Left ventricle myocardium inferior (tissue), 1 donor: ENCODE measurements at regions not wholly inside any gene's neighbourhood (a gene's known extent, or its start where the extent isn't known, plus 50 kb on each side); places are given as distances from the start of the nearest gene placed in this dataset.
"Not testable (repeated sequence)": the region's sequence is repeated elsewhere in the genome, so short reads cannot be mapped to it uniquely, and the experiment has no call there.

Source experiments
- DNase-seq: peaks from one replicate; pipeline ENCODE4 v3.0.0-alpha.2; 2020
- H3K27ac ChIP-seq: fragments of 200-600 bp; replicated peaks from 2 replicates; pipeline ENCODE4 v1.8.0; 2021
- H3K27me3 ChIP-seq: fragments of 200-600 bp; 2 replicates; pipeline ENCODE4 v1.8.0; 2021; ENCODE audit warnings: low read depth
- H3K36me3 ChIP-seq: fragments of 200-600 bp; 2 replicates; pipeline ENCODE4 v1.8.0; 2021
- H3K4me1 ChIP-seq: fragments of 200-600 bp; 2 replicates; pipeline ENCODE4 v1.8.0; 2021
- H3K4me3 ChIP-seq: fragments of 200-600 bp; 2 replicates; pipeline ENCODE4 v1.8.0; 2021; ENCODE audit warnings: mild to moderate bottlenecking, moderate library complexity
- H3K9me3 ChIP-seq: fragments of 200-600 bp; replicated peaks from 2 replicates; pipeline ENCODE4 v1.8.0; 2021
- CTCF ChIP-seq: fragments of 200-600 bp; IDR thresholded peaks from 2 replicates; pipeline ENCODE4 v1.8.0; 2021; ENCODE audit warnings: antibody characterized with exemption, mild to moderate bottlenecking, borderline replicate concordance
- intact Hi-C: fragments of 100-400 bp; cut with micrococcal nuclease; formaldehyde crosslinking; loops from one replicate; pipeline ENCODE4 v1.11.0; 2022
- donor health status: DM: no; HTN: yes; CAD: no; lungs with severe emphysema.

DNA sequence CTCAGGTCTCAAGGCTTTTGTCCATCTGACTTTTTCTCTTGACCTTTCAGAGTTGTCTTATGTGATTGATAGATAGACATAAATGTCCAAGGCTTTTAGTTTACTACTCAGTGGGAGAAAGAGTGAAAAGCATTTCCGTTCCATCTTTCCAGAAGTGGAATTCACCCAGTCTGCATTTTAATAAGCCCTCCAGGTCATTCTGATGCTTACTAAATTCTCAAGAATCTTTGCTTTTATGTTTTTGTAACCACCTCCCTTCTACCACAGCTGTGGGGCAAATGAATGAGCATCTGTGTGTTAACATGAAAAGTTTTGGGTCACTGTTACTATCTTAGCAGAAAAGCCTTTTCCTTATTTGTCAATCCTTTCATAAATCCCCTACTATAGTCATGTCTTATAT is 251.4 kb downstream of the LRIG3 start:
- H3K27ac ChIP-seq, result no peak overlapping the region
- H3K36me3 ChIP-seq, result no peaks in the 10 kb centered on the region
- DNase-seq, result no peak
- no peaks in the 10 kb centered on the region for H3K9me3 ChIP-seq
- TF ChIP-seq CTCF, result no peak
- no peak overlapping the region for H3K4me3 ChIP-seq
- no peaks in the 10 kb centered on the region for H3K4me1 ChIP-seq
- H3K27me3 ChIP-seq, result no peaks in the 10 kb centered on the region
- intact Hi-C loops, result no loop called here

DNA sequence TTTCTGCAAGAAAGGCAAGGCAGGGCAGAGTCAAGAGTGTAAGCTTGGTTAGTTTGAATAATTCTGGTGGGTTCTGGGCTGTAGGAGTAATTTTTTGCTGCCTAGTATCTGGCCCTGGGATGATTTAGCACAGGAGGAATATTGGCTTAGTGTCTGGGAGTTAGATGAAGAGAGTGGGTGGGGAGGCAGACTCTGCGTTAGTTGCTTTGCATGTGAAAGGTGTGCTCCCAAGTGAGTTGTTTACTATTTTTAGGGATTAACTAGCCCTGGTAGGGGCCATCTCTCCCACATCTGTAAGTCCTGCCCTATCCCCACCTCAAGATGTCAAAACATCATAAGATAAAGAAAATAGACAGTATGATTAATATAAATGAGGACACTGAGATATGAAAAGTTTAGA is 249.7 kb downstream of the LRIG3 start:
- no peak for DNase-seq
- TF ChIP-seq CTCF, result no peak
- Histone ChIP-seq H3K27me3 (no peaks in the 10 kb centered on the region), H3K4me1 (no peaks in the 10 kb centered on the region), H3K9me3 (no peaks in the 10 kb centered on the region), H3K36me3 (no peaks in the 10 kb centered on the region), H3K27ac (no peak overlapping the region), H3K4me3 (no peak overlapping the region)
- intact Hi-C loops, result no loop called here

- H3K27ac ChIP-seq, result no peak overlapping the region
- no peaks in the 10 kb centered on the region for H3K27me3 ChIP-seq
- TF ChIP-seq CTCF, result no peak
- H3K4me1 ChIP-seq, result no peaks in the 10 kb centered on the region
- DNase-seq, result no peak
- H3K36me3 ChIP-seq, result no peaks in the 10 kb centered on the region
- H3K9me3 ChIP-seq, result peaks cover 4% of the 10 kb centered on the region
- intact Hi-C loops, result no loop called here
- no peak overlapping the region for H3K4me3 ChIP-seq
Observed at GRCh38 chr12:58671196-58671595, 249.1 kb downstream of the LRIG3 start.

GRCh38 chr12:58673021-58673420 is 247.3 kb downstream of the LRIG3 start:
- no peak for TF ChIP-seq CTCF
- Histone ChIP-seq H3K4me3 (no peak overlapping the region), H3K27me3 (no peaks in the 10 kb centered on the region), H3K36me3 (no peaks in the 10 kb centered on the region), H3K27ac (no peak overlapping the region), H3K9me3 (peaks cover 8% of the 10 kb centered on the region), H3K4me1 (no peaks in the 10 kb centered on the region)
- intact Hi-C loops, result no loop called here
- DNase-seq, result no peak

DNA sequence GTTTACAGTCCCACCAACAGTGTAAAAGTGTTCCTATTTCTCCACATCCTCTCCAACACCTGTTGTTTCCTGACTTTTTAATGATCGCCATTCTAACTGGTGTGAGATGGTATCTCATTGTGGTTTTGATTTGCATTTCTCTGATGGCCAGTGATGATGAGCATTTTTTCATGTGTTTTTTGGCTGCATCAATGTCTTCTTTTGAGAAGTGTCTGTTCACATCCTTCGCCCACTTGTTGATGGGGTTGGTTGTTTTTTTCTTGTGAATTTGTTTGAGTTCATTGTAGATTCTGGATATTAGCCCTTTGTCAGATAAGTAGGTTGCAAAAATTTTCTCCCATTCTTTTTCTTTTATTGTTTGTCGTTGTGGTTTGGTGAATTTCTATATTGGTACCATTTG is 242.5 kb downstream of the LRIG3 start:
- H3K27me3 ChIP-seq, DNase-seq, H3K4me3 ChIP-seq, H3K27ac ChIP-seq, intact Hi-C loops, H3K4me1 ChIP-seq, H3K36me3 ChIP-seq: not testable (repeated sequence)
- peaks cover 31% of the 10 kb centered on the region for H3K9me3 ChIP-seq

- Histone ChIP-seq H3K4me3 (no peak overlapping the region), H3K27me3 (no peaks in the 10 kb centered on the region), H3K36me3 (no peaks in the 10 kb centered on the region), H3K9me3 (peaks cover 31% of the 10 kb centered on the region), H3K4me1 (no peaks in the 10 kb centered on the region), H3K27ac (no peak overlapping the region)
- DNase-seq, result no peak
- TF ChIP-seq CTCF, result no peak
- intact Hi-C loops, result no loop called here
Observed at GRCh38 chr12:58678753-58679152, 241.6 kb downstream of the LRIG3 start.
